GF-D8 (cell line): ENCODE measurements at regions not wholly inside any gene's neighbourhood (a gene's known extent, or its start where the extent isn't known, plus 50 kb on each side); places are given as distances from the start of the nearest gene placed in this dataset.
"Not testable (repeated sequence)": the region's sequence is repeated elsewhere in the genome, so short reads cannot be mapped to it uniquely, and the experiment has no call there.

Source experiments
- DNase-seq: peaks from one replicate; lab custom pipeline; 2025; lab: John Stamatoyannopoulos, UW

DNA sequence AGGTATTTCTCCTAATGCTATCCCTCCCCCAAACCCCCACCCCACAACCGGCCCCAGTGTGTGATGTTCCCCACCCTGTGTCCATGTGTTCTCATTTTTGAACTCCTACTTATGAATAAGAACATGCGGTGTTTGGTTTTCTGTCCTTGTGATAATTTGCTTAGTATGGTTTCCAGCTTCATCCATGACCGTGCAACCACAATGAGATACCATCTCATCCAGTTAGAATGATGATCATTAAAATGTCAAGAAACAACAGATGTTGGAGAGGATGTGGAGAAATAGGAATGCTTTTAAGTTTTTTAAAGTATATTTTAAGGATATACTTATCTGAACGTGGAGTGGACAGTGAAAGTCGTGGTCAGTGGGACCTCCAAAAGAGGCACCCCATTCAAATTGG is 745.0 kb upstream of the AMELY start:
- DNase-seq = no peak

- DNase-seq = no peak
Observed at GRCh38 chrY:7654985-7655384, 743.4 kb upstream of the AMELY start.

DNA sequence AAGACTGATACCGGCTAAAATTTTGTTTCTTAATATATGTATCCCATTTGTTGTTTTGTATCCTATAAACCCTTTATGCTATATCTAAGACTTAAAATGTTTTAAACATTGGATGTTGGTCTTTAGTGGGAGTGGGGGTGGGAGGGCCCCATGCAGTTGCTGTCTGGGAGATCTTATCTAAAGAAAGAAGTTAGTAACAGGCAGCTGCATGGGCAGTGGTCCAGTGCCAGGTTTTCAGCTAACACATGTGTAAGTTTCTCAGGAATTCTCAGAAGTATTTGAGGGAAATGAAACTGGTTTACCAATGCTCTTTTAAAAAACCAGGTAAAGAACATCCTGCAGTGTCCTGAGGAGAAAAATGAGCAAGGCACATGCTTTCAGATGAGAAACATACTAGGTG is 738.3 kb upstream of the AMELY start:
- DNase-seq = not testable (repeated sequence)
